HEK293T (cell line): ENCODE measurements at regions not wholly inside any gene's neighbourhood (a gene's known extent, or its start where the extent isn't known, plus 50 kb on each side); places are given as distances from the start of the nearest gene placed in this dataset.

Experiments
- CTCF ChIA-PET: fragments of 350-600 bp; formaldehyde crosslinking; extraction: SDS; loops from one replicate; lab custom pipeline; 2021; ENCODE audit warnings: antibody characterized with exemption, inconsistent platforms; lab: Yijun Ruan, JAX
- POLR2A ChIA-PET: fragments of 350-600 bp; formaldehyde crosslinking; extraction: SDS; loops from one replicate; lab custom pipeline; 2020; ENCODE audit warnings: antibody characterized with exemption, inconsistent platforms; lab: Yijun Ruan, JAX
- DNase-seq: peaks from one replicate; pipeline ENCODE4 v3.0.0; 2012; ENCODE audit warnings: mixed read lengths; ENCODE audit errors: extremely low spot score
- ARNT ChIP-seq: fragments of 450-650 bp; IDR thresholded peaks from 2 replicates; pipeline ENCODE4 v1.6.1; 2017; ENCODE audit warnings: mild to moderate bottlenecking
- BHLHE40 ChIP-seq: fragments of 450-650 bp; IDR thresholded peaks from 2 replicates; pipeline ENCODE4 v1.6.1; 2016; ENCODE audit warnings: mild to moderate bottlenecking, moderate library complexity, borderline replicate concordance
- CTBP1 ChIP-seq: fragments of 450-650 bp; IDR thresholded peaks from 2 replicates; pipeline ENCODE4 v1.6.1; 2016; ENCODE audit warnings: borderline replicate concordance
- ELF4 ChIP-seq: fragments of 450-650 bp; IDR thresholded peaks from 2 replicates; pipeline ENCODE4 v1.6.1; 2017; ENCODE audit warnings: antibody characterized with exemption
- FOXA1 ChIP-seq: fragments of 450-650 bp; IDR thresholded peaks from 2 replicates; pipeline ENCODE4 v1.6.1; 2016; ENCODE audit warnings: mild to moderate bottlenecking
- FOXK2 ChIP-seq: fragments of 450-650 bp; IDR thresholded peaks from 2 replicates; pipeline ENCODE4 v1.6.1; 2016; ENCODE audit warnings: mild to moderate bottlenecking
- FOXM1 ChIP-seq: fragments of 450-650 bp; IDR thresholded peaks from 2 replicates; pipeline ENCODE4 v1.6.1; 2017; ENCODE audit warnings: mild to moderate bottlenecking, borderline replicate concordance
- HDGF ChIP-seq: fragments of 450-650 bp; IDR thresholded peaks from 2 replicates; pipeline ENCODE4 v1.6.1; 2017; ENCODE audit warnings: antibody characterized with exemption, borderline replicate concordance
- L3MBTL2 ChIP-seq: fragments of 450-650 bp; conservative IDR thresholded peaks from 2 replicates; pipeline ENCODE4 v1.6.1; 2016; ENCODE audit warnings: mild to moderate bottlenecking
- LEF1 ChIP-seq: fragments of 450-650 bp; IDR thresholded peaks from 2 replicates; pipeline ENCODE4 v1.6.1; 2017; ENCODE audit warnings: mild to moderate bottlenecking, borderline replicate concordance
- NFRKB ChIP-seq: fragments of 450-650 bp; IDR thresholded peaks from 2 replicates; pipeline ENCODE4 v1.6.1; 2016; ENCODE audit warnings: mild to moderate bottlenecking, moderate library complexity
- PKNOX1 ChIP-seq: fragments of 450-650 bp; IDR thresholded peaks from 2 replicates; pipeline ENCODE4 v1.6.1; 2016
- SP1 ChIP-seq: fragments of 450-650 bp; IDR thresholded peaks from 2 replicates; pipeline ENCODE4 v1.6.1; 2017
- SUZ12 ChIP-seq: fragments of 450-650 bp; IDR thresholded peaks from 2 replicates; pipeline ENCODE4 v1.6.1; 2016; ENCODE audit warnings: mild to moderate bottlenecking
- TARDBP ChIP-seq: fragments of 450-650 bp; IDR thresholded peaks from 2 replicates; pipeline ENCODE4 v1.6.1; 2016
- ZNF384 ChIP-seq: fragments of 450-650 bp; IDR thresholded peaks from 2 replicates; pipeline ENCODE4 v1.6.1; 2016

- ChIA-PET POLR2A (no interaction called here), CTCF (interaction anchor here (0.6 kb wide), 1 partner anchor 940 kb away, joined by 3 read pairs; no protein-coding TSS in a partner anchor)
- no peak for TF ChIP-seq NFRKB
- TF ChIP-seq SP1, result no peak
- no peak for TF ChIP-seq CTBP1
- no peak for TF ChIP-seq BHLHE40
- TF ChIP-seq L3MBTL2, result no peak
- no peak for TF ChIP-seq ELF4
- TF ChIP-seq LEF1, result no peak
- TF ChIP-seq FOXK2, result no peak
- TF ChIP-seq SUZ12, result no peak
- no peak for TF ChIP-seq ZNF384
- no peak for TF ChIP-seq PKNOX1
- TF ChIP-seq HDGF, result no peak
- TF ChIP-seq ARNT, result no peak
- TF ChIP-seq FOXA1, result no peak
- TF ChIP-seq TARDBP, result no peak
- no peak for DNase-seq
These were observed 1134.6 kb downstream of the BCL11B start for GRCh38 chr14:98137131-98138025.

GRCh38 chr14:98138666-98139065 is 1133.3 kb downstream of the BCL11B start:
- TF ChIP-seq FOXM1, result no peak
- no peak for TF ChIP-seq ELF4
- no peak for TF ChIP-seq LEF1
- no peak for TF ChIP-seq ARNT
- no peak for TF ChIP-seq ZNF384
- no peak for TF ChIP-seq FOXK2
- TF ChIP-seq PKNOX1, result no peak
- TF ChIP-seq SUZ12, result no peak
- TF ChIP-seq L3MBTL2, result no peak
- no peak for TF ChIP-seq SP1
- no peak for TF ChIP-seq TARDBP
- no peak for TF ChIP-seq HDGF
- TF ChIP-seq CTBP1, result no peak
- TF ChIP-seq FOXA1, result no peak
- POLR2A ChIA-PET, result no interaction called here
- DNase-seq, result peak; percentile 51
- CTCF ChIA-PET, result no interaction called here

- DNase-seq, result no peak
- POLR2A ChIA-PET, result no interaction called here
- TF ChIP-seq CTBP1 (no peak), L3MBTL2 (no peak)
- CTCF ChIA-PET, result interaction anchor here (0.6 kb wide), 1 partner anchor 644 kb away, joined by 3 read pairs; no protein-coding TSS in a partner anchor
These were observed 1131.0 kb downstream of the BCL11B start for GRCh38 chr14:98140862-98141530.

- CTCF ChIA-PET, result no interaction called here
- DNase-seq, result no peak
These were observed 1128.4 kb downstream of the BCL11B start for GRCh38 chr14:98143566-98143965.

GRCh38 chr14:98144964-98145363 is 1127.0 kb downstream of the BCL11B start:
- DNase-seq, result no peak
- TF ChIP-seq CTBP1 (no peak), PKNOX1 (no peak)
- POLR2A ChIA-PET, result no interaction called here
- CTCF ChIA-PET, result no interaction called here

More at GRCh38 chr14:98143566-98143965, 1128.4 kb downstream of the BCL11B start:
- TF ChIP-seq SUZ12, result no peak
- no peak for TF ChIP-seq FOXA1
- no peak for TF ChIP-seq L3MBTL2
- TF ChIP-seq ELF4, result no peak
- TF ChIP-seq FOXM1, result no peak
- TF ChIP-seq FOXK2, result no peak
- no peak for TF ChIP-seq BHLHE40
- no peak for TF ChIP-seq TARDBP
- TF ChIP-seq ARNT, result no peak
- TF ChIP-seq CTBP1, result no peak
- POLR2A ChIA-PET, result no interaction called here

DNA sequence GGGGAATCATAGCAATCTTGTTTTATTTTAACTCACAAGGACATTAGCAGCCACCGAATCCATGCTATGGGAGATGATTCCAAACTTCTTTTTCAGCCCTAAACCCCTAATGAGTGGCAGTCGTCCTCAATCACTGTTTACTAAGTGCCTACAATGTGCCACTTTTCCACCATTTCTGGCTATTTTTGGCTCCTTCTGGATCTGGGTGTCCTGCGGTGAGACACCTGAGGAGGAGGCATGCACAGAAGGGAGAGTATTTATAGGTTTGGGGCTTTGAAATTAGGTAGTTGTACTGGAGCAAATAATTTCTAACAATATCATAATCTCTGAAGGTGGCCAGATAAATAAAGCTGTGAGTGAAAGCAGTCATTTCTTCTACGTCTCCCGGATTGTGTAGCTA is 1125.6 kb downstream of the BCL11B start:
- TF ChIP-seq PKNOX1 (no peak), SUZ12 (no peak), FOXA1 (no peak), FOXK2 (no peak), L3MBTL2 (no peak), BHLHE40 (no peak), NFRKB (no peak), CTBP1 (no peak), TARDBP (no peak), HDGF (no peak)
- ChIA-PET CTCF (no interaction called here), POLR2A (no interaction called here)
- DNase-seq, result no peak
